ENCODE measurements at regions not wholly inside any gene's neighbourhood (a gene's known extent, or its start where the extent isn't known, plus 50 kb on each side); places are given as distances from the start of the nearest gene placed in this dataset.

DNA sequence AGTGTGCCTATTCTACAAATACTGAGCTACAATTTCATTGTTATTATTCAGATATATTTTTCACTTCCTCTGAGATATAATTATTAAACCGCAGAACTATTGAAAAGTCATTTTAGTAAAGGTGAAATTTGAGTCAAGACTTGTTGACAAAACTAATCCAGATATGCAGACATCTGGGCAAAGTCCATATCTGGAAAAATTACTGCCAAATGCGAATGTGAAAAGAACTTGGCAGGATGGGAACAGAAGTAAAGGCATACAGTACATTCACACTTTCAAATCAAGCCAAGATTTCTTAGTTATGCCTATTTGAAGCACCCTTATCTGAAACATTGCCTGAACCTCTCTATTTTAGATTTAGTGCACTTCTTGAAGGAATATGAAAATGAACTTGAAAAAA is 923.6 kb downstream of the CCDC85A start:
- no peak for TF ChIP-seq POLR2A (IDR thresholded peaks at IDR 0.05)
- TF ChIP-seq, protein P1, sequence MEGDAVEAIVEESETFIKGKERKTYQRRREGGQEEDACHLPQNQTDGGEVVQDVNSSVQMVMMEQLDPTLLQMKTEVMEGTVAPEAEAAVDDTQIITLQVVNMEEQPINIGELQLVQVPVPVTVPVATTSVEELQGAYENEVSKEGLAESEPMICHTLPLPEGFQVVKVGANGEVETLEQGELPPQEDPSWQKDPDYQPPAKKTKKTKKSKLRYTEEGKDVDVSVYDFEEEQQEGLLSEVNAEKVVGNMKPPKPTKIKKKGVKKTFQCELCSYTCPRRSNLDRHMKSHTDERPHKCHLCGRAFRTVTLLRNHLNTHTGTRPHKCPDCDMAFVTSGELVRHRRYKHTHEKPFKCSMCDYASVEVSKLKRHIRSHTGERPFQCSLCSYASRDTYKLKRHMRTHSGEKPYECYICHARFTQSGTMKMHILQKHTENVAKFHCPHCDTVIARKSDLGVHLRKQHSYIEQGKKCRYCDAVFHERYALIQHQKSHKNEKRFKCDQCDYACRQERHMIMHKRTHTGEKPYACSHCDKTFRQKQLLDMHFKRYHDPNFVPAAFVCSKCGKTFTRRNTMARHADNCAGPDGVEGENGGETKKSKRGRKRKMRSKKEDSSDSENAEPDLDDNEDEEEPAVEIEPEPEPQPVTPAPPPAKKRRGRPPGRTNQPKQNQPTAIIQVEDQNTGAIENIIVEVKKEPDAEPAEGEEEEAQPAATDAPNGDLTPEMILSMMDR (IDR thresholded peaks at IDR 0.05), result no peak
- Histone ChIP-seq H3K4me3 (no peak overlapping the region), H3K27me3 (no peaks in the 10 kb centered on the region), H3K36me3 (no peaks in the 10 kb centered on the region), H3K9me3 (no peaks in the 10 kb centered on the region), H3K27ac (no peak overlapping the region), H3K4me1 (no peaks in the 10 kb centered on the region)
- no peak for DNase-seq

DNA sequence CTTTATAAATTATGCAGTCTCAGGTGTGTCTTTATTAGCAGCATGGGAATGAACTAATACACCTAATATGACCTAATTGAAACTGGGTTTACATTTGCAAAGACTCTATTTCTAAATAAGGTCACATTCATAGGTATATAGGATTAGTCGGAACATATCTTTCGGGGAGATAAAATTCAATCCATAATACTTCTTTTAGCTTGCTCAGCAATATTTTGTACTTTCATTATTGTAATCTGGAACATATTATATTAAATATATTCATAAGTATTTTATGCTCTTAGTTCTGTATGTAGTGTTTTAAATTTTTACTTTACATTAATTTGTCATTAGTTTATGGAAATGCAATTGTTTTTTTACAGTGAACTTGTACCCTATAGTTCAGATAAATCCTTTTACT is 927.7 kb downstream of the CCDC85A start:
- no peaks in the 10 kb centered on the region for H3K36me3 ChIP-seq
- no peak overlapping the region for H3K4me3 ChIP-seq
- H3K27me3 ChIP-seq, result no peaks in the 10 kb centered on the region
- TF ChIP-seq, protein P1 (IDR thresholded peaks at IDR 0.05), result no peak
- no peak for TF ChIP-seq POLR2A (IDR thresholded peaks at IDR 0.05)
- no peak overlapping the region for H3K27ac ChIP-seq
- DNase-seq, result no peak
- H3K4me1 ChIP-seq, result no peaks in the 10 kb centered on the region
- H3K9me3 ChIP-seq, result no peaks in the 10 kb centered on the region

DNA sequence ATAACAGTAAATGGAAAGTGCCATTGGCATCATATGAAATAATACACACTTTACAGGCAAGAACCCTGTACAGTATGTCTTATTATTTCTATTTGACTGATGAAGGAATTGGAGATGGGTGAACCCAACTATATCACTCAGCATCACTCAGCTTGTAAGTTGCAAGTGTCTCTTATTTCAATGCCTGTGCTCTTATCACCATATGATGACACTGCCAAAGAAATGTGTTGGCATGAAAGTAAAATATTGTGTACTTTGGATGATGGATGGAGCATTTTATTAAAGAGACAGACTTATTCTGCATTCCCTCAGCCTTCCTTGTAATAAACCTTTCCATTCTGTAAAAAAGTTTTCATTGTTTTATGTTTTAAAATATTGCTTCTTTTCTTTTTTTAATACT is 927.5 kb upstream of the VRK2 start:
- no peaks in the 10 kb centered on the region for H3K36me3 ChIP-seq
- no peak for TF ChIP-seq POLR2A (IDR thresholded peaks at IDR 0.05)
- TF ChIP-seq, protein P1 (IDR thresholded peaks at IDR 0.05), result no peak
- H3K4me3 ChIP-seq, result no peak overlapping the region
- no peak overlapping the region for H3K27ac ChIP-seq
- H3K27me3 ChIP-seq, result no peaks in the 10 kb centered on the region
- no peaks in the 10 kb centered on the region for H3K9me3 ChIP-seq
- DNase-seq, result no peak
- no peaks in the 10 kb centered on the region for H3K4me1 ChIP-seq

DNA sequence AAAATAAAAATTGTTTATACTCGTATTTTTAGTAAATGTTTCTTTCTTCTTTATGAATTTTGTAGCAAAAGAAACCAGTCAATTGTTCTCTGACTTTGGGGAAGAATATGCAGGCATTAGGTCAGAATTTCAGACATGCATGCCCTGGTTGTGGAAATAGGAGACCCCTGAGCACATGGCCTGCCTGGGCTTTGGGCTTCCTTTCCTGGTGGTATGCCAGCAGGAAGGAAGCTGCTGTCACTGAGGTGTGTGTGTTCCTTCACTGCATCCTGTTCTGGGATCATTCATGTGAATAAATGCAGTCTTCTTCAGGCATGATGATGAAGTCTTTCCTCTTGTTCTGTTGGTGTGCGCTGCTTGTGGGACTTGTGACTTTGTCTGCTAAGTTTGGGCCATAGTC is 920.2 kb upstream of the VRK2 start:
- TF ChIP-seq POLR2A (IDR thresholded peaks at IDR 0.05), result no peak
- TF ChIP-seq, protein P1 (IDR thresholded peaks at IDR 0.05), result no peak
- Histone ChIP-seq H3K9me3 (peaks cover 0 to 2% (median 0%) of the 10 kb centered on the region in 4 donors), H3K4me3 (no peak overlapping the region), H3K27me3 (no peaks in the 10 kb centered on the region), H3K27ac (no peak overlapping the region), H3K36me3 (no peaks in the 10 kb centered on the region), H3K4me1 (no peaks in the 10 kb centered on the region)
- DNase-seq, result no peak

DNA sequence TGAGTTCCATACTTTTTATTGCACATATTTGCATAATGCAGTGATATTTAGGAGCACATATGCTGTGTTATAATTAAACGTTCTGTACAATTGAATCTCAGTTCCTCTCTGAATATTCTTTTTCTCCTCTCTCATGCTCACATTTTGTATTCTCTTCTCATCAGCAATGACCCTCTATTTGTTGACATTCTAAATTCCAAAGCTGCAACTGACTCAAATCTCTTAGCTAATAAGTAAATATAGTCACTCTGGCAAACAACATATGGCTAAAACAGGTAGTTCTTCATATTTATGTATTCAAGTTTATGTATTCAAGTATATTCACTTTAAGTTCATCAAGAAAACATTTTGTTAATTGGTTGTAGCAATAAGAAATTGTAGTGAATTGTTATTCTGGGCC is 907.4 kb upstream of the VRK2 start:
- Histone ChIP-seq H3K4me1 (no peaks in the 10 kb centered on the region), H3K27ac (no peak overlapping the region), H3K4me3 (no peak overlapping the region), H3K27me3 (no peaks in the 10 kb centered on the region), H3K9me3 (no peaks in the 10 kb centered on the region), H3K36me3 (no peaks in the 10 kb centered on the region)
- DNase-seq, result no peak
- TF ChIP-seq POLR2A (IDR thresholded peaks at IDR 0.05), result no peak
- TF ChIP-seq, protein P1 (IDR thresholded peaks at IDR 0.05), result no peak

DNA sequence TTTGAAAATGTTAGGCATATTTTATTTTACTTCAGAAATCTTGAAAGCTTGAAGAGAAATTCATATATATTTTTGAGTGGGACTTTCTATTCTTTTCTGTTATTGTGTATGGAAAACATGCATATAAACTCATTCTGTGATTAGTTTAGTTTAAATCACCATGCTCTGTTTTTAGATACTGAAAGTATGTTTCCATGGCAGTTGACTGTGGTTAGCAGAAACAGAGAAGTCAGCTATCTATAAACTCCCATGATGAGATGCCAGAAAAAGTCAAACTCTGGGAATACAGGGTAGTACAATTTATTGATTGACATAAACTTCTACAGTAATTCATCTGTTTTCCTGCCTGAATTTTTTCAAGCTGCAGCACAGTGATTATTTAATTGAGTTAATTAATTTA is 905.3 kb upstream of the VRK2 start:
- Histone ChIP-seq H3K27ac (no peak overlapping the region), H3K4me1 (no peaks in the 10 kb centered on the region), H3K36me3 (no peaks in the 10 kb centered on the region), H3K27me3 (no peaks in the 10 kb centered on the region), H3K9me3 (peaks cover 0 to 3% (median 0%) of the 10 kb centered on the region in 4 donors), H3K4me3 (no peak overlapping the region)
- no peak for DNase-seq
- TF ChIP-seq, protein P1 (IDR thresholded peaks at IDR 0.05), result no peak
- TF ChIP-seq POLR2A (IDR thresholded peaks at IDR 0.05), result no peak
